Kidney (tissue), 13 donors: ENCODE measurements at regions not wholly inside any gene's neighbourhood (a gene's known extent, or its start where the extent isn't known, plus 50 kb on each side); places are given as distances from the start of the nearest gene placed in this dataset.

ENCODE experiments used
- DNase-seq, 5 donors: peaks; one replicate each; pipeline ENCODE4 v3.0.0-alpha.2; 2013 to 2020
- FAIRE-seq: peaks from 2 replicates; lab custom pipeline; 2012; peaks lifted over from hg19 to GRCh38; lab: Jason Lieb, UNC
- H3K27ac ChIP-seq, 2 donors: one replicate each; pipeline ENCODE4 v1.7.0; 2013; ENCODE audit warnings: low read depth in 2 of 2, low read length in 2 of 2, inconsistent platforms in 1 of 2
- H3K27me3 ChIP-seq: one replicate; pipeline ENCODE4 v1.7.1; 2013; ENCODE audit warnings: low read length, inconsistent platforms; ENCODE audit not compliant: control insufficient read depth, insufficient read depth
- H3K36me3 ChIP-seq, 3 donors: one replicate each; pipeline versions ENCODE4 v1.7.0 to v1.7.1; 2013; ENCODE audit warnings: low read length in 3 of 3, control low read depth in 1 of 3, inconsistent platforms in 1 of 3; ENCODE audit not compliant: insufficient read depth in 3 of 3, control insufficient read depth in 2 of 3
- H3K4me1 ChIP-seq, 3 donors: one replicate each; pipeline versions ENCODE4 v1.7.0 to v1.7.1; 2013; ENCODE audit warnings: low read length in 3 of 3, inconsistent platforms in 1 of 3, low read depth in 1 of 3; ENCODE audit not compliant: control insufficient read depth in 2 of 3, insufficient read depth in 2 of 3
- H3K4me3 ChIP-seq, 3 donors: one replicate each; pipeline versions ENCODE4 v1.7.0 to v1.8.1; 2013; ENCODE audit warnings: low read length in 3 of 3, control low read depth in 1 of 3, inconsistent platforms in 1 of 3
- H3K9ac ChIP-seq, 3 donors: one replicate each; pipeline versions ENCODE4 v1.7.0 to v1.7.1; 2013; ENCODE audit warnings: low read length in 3 of 3, control low read depth in 1 of 3, inconsistent platforms in 1 of 3
- H3K9me3 ChIP-seq, 3 donors: one replicate each; pipeline versions ENCODE4 v1.7.0 to v1.7.1; 2013; ENCODE audit warnings: low read length in 3 of 3, control low read depth in 1 of 3, inconsistent platforms in 1 of 3; ENCODE audit not compliant: control insufficient read depth in 2 of 3, insufficient read depth in 1 of 3
- CTCF ChIP-seq: IDR thresholded peaks from 3 replicates; pipeline ENCODE4 v1.5.1; 2012; ENCODE audit warnings: mild to moderate bottlenecking, moderate library complexity, borderline replicate concordance; ENCODE audit not compliant: insufficient read depth; ENCODE audit errors: extremely low read depth
- intact Hi-C: fragments of 100-400 bp; cut with DNase I; formaldehyde crosslinking; loops from one replicate; pipeline ENCODE4 v1.11.1; 2022
- donor health status: control.
- donor health status: control.
- donor health status: control.
- donor health status: control.
- donor health status: control.
- donor health status: DM: yes; HTN: yes; CAD: no.
- donor health status: Normal renal cell carcinoma (clear cell type).

- Histone ChIP-seq H3K9me3 (no peaks in the 10 kb centered on the region), H3K4me3 (no peak overlapping the region), H3K27ac (no peak overlapping the region), H3K36me3 (no peaks in the 10 kb centered on the region), H3K9ac (no peak overlapping the region), H3K27me3 (no peaks in the 10 kb centered on the region), H3K4me1 (no peaks in the 10 kb centered on the region)
- DNase-seq (peak in 1 of 5 donors; percentile 24), FAIRE-seq (no peak)
- no peak for TF ChIP-seq CTCF
- intact Hi-C loops: no loop called here
Measured at GRCh38 chr11:130634961-130635473, 186.6 kb downstream of the ADAMTS15 start.

- Histone ChIP-seq H3K9me3 (no peaks in the 10 kb centered on the region), H3K36me3 (no peaks in the 10 kb centered on the region), H3K4me3 (no peak overlapping the region), H3K4me1 (no peaks in the 10 kb centered on the region), H3K9ac (no peak overlapping the region), H3K27ac (no peak overlapping the region), H3K27me3 (no peaks in the 10 kb centered on the region)
- intact Hi-C loops: no loop called here
- DNase-seq (no peak), FAIRE-seq (no peak)
- TF ChIP-seq CTCF: no peak
Measured at GRCh38 chr11:130635937-130636630, 187.6 kb downstream of the ADAMTS15 start.

- H3K36me3 ChIP-seq: no peaks in the 10 kb centered on the region
- TF ChIP-seq CTCF: no peak
- H3K4me1 ChIP-seq: no peaks in the 10 kb centered on the region
- H3K27me3 ChIP-seq: no peaks in the 10 kb centered on the region
- intact Hi-C loops: no loop called here
- no peak overlapping the region for H3K4me3 ChIP-seq
- no peak overlapping the region for H3K27ac ChIP-seq
- no peak for DNase-seq
- H3K9me3 ChIP-seq: no peaks in the 10 kb centered on the region
- no peak overlapping the region for H3K9ac ChIP-seq
- no peak for FAIRE-seq
Measured at GRCh38 chr11:130636722-130637464, 188.4 kb downstream of the ADAMTS15 start.
